ENCODE measurements at regions not wholly inside any gene's neighbourhood (a gene's known extent, or its start where the extent isn't known, plus 50 kb on each side); places are given as distances from the start of the nearest gene placed in this dataset.
"Not testable (repeated sequence)": the region's sequence is repeated elsewhere in the genome, so short reads cannot be mapped to it uniquely, and the experiment has no call there.

DNA sequence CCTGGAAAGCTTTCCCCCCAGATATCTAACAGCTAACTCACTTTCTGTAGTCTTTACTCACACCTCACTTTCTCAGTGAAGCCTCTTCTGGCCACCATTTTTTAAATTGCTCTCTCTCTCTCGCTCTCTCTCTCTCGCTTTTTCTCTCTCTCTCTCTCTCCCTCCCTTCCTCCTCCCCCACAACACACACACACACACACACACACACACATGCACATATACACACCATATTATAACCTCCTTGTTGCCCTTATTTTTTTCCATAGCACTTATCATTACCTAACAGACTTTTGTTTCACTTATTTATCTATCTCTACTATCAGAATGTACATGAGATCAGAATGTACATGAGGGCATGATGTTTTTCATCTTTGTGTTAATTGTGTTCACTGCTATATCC lies 156.8 kb downstream of the DUSP6 start:
- Histone ChIP-seq H2BK15ac (ENCODE audit: low read depth, poor library complexity, severe bottlenecking) (no peak overlapping the region), H3K4me1 (ENCODE audit: control insufficient read depth, insufficient read depth, low read depth, low read length) (no peaks in the 10 kb centered on the region), H3K4me3 (ENCODE audit: insufficient read depth in 1 of 2, low read depth in 1 of 2, low read length in 2 of 2) (no peak overlapping the region), H2AFZ (ENCODE audit: low read depth, low read length) (no peak overlapping the region), H4K91ac (ENCODE audit: low read length) (no peak overlapping the region), H3K36me3 (ENCODE audit: control insufficient read depth in 1 of 2, insufficient read depth in 2 of 2, low read depth in 1 of 2, low read length in 2 of 2) (no peaks in the 10 kb centered on the region), H3K4me2 (ENCODE audit: low read length, poor library complexity, severe bottlenecking) (no peak overlapping the region), H2BK5ac (ENCODE audit: low read depth, low read length, poor library complexity, severe bottlenecking) (no peak overlapping the region), H3K9ac (ENCODE audit: low read length) (no peak overlapping the region), H2AK5ac (ENCODE audit: low read length, severe bottlenecking) (no peak overlapping the region), H3K18ac (ENCODE audit: low read depth in 1 of 2, low read length in 2 of 2) (no peak overlapping the region), H2BK120ac (ENCODE audit: low read depth, low read length) (no peak overlapping the region), H3K27me3 (ENCODE audit: control insufficient read depth in 1 of 2, insufficient read depth in 1 of 2, low read length in 2 of 2) (no peaks in the 10 kb centered on the region), H2BK12ac (ENCODE audit: low read length in 2 of 2) (no peak overlapping the region), H3K27ac (ENCODE audit: low read length, poor library complexity, severe bottlenecking) (no peak overlapping the region), H4K8ac (ENCODE audit: low read length) (no peak overlapping the region), H3K14ac (ENCODE audit: low read length in 2 of 2) (no peak overlapping the region), H3K23ac (ENCODE audit: low read length in 2 of 2) (no peak overlapping the region), H3K9me3 (ENCODE audit: control insufficient read depth, low read length) (peaks cover 6% of the 10 kb centered on the region), H3K79me1 (replicated peaks; ENCODE audit: low read length, poor library complexity, severe bottlenecking) (no peaks in the 10 kb centered on the region), H3K4ac (ENCODE audit: low read depth in 1 of 2, low read length in 2 of 2) (no peak overlapping the region)
- no peak for DNase-seq
- WGBS, result 98% methylated on average over 2 of the region's 2 CpGs

DNA sequence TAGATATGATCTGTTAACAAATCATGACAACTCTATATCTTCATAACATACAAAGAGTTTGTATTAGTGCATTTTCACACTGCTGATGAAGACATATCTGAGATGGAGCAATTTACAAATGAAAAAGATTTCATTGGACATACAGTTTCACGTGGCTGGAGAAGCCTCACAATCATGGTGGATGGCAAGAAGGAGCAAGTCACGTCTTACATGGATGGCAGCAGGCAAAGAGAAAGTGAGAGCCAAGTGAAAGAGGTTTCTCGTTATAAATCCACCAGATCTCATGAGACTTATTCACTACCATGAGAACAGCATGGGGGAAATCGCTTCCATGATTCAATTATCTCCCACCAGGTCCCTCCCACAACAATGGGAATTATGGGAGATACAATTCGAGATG lies 157.6 kb downstream of the DUSP6 start:
- Histone ChIP-seq H2AK5ac (ENCODE audit: low read length, severe bottlenecking) (no peak overlapping the region), H3K36me3 (ENCODE audit: control insufficient read depth in 1 of 2, insufficient read depth in 2 of 2, low read depth in 1 of 2, low read length in 2 of 2) (no peaks in the 10 kb centered on the region), H2BK5ac (ENCODE audit: low read depth, low read length, poor library complexity, severe bottlenecking) (no peak overlapping the region), H3K9me3 (ENCODE audit: control insufficient read depth, low read length) (peaks cover 14% of the 10 kb centered on the region), H3K14ac (ENCODE audit: low read length in 2 of 2) (no peak overlapping the region), H3K4ac (ENCODE audit: low read depth in 1 of 2, low read length in 2 of 2) (no peak overlapping the region), H3K27ac (ENCODE audit: low read length, poor library complexity, severe bottlenecking) (no peak overlapping the region), H2BK12ac (ENCODE audit: low read length in 2 of 2) (no peak overlapping the region), H3K79me1 (replicated peaks; ENCODE audit: low read length, poor library complexity, severe bottlenecking) (no peaks in the 10 kb centered on the region), H3K23ac (ENCODE audit: low read length in 2 of 2) (no peak overlapping the region), H3K9ac (ENCODE audit: low read length) (no peak overlapping the region), H2AFZ (ENCODE audit: low read depth, low read length) (no peak overlapping the region), H2BK120ac (ENCODE audit: low read depth, low read length) (no peak overlapping the region), H4K91ac (ENCODE audit: low read length) (no peak overlapping the region), H3K4me1 (ENCODE audit: control insufficient read depth, insufficient read depth, low read depth, low read length) (no peaks in the 10 kb centered on the region), H3K4me2 (ENCODE audit: low read length, poor library complexity, severe bottlenecking) (no peak overlapping the region), H3K18ac (ENCODE audit: low read depth in 1 of 2, low read length in 2 of 2) (no peak overlapping the region), H3K4me3 (ENCODE audit: insufficient read depth in 1 of 2, low read depth in 1 of 2, low read length in 2 of 2) (no peak overlapping the region), H4K8ac (ENCODE audit: low read length) (no peak overlapping the region), H3K27me3 (ENCODE audit: control insufficient read depth in 1 of 2, insufficient read depth in 1 of 2, low read length in 2 of 2) (no peaks in the 10 kb centered on the region), H2BK15ac (ENCODE audit: low read depth, poor library complexity, severe bottlenecking) (no peak overlapping the region)
- DNase-seq, result no peak
- WGBS, result 96% methylated on average over 4 of the region's 5 CpGs

DNA sequence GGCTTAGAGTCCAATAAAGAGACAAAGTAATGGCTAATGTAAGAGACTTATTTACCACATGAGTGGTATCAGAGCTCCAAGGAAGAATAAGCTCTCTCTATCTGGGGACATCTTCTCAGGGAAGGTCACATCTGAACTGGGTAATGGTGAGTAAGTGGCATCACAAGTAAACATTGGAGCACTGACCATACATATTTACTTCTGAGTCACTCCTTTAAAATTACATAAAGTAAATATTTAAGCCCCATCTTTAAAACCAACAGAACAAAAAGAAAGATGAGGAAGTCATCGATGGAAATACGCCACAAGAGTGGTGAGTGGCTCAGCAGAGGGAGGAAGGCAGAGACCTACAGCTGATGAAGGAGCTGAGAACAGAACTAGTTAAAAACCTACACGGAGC lies 159.9 kb downstream of the DUSP6 start:
- H4K91ac ChIP-seq (ENCODE audit: low read length), result no peak overlapping the region
- no peaks in the 10 kb centered on the region for H3K36me3 ChIP-seq (ENCODE audit: control insufficient read depth in 1 of 2, insufficient read depth in 2 of 2, low read depth in 1 of 2, low read length in 2 of 2)
- H3K9ac ChIP-seq (ENCODE audit: low read length), result no peak overlapping the region
- H3K27ac ChIP-seq (ENCODE audit: low read length, poor library complexity, severe bottlenecking), result no peak overlapping the region
- DNase-seq, result peak; percentile 77
- no peak overlapping the region for H2BK5ac ChIP-seq (ENCODE audit: low read depth, low read length, poor library complexity, severe bottlenecking)
- H3K18ac ChIP-seq (ENCODE audit: low read depth in 1 of 2, low read length in 2 of 2), result no peak overlapping the region
- WGBS, result 6% methylated on average over 2 of the region's 3 CpGs
- no peaks in the 10 kb centered on the region for H3K27me3 ChIP-seq (ENCODE audit: control insufficient read depth in 1 of 2, insufficient read depth in 1 of 2, low read length in 2 of 2)
- H2BK12ac ChIP-seq (ENCODE audit: low read length in 2 of 2), result peak overlapping the region in 1 of 2 experiments; percentile 52
- no peak overlapping the region for H3K4me2 ChIP-seq (ENCODE audit: low read length, poor library complexity, severe bottlenecking)
- H2AK5ac ChIP-seq (ENCODE audit: low read length, severe bottlenecking), result no peak overlapping the region
- no peaks in the 10 kb centered on the region for H3K4me1 ChIP-seq (ENCODE audit: control insufficient read depth, insufficient read depth, low read depth, low read length)
- no peak overlapping the region for H3K23ac ChIP-seq (ENCODE audit: low read length in 2 of 2)
- H3K4ac ChIP-seq (ENCODE audit: low read depth in 1 of 2, low read length in 2 of 2), result peak overlapping the region in 1 of 2 experiments; percentile 80
- no peaks in the 10 kb centered on the region for H3K79me1 ChIP-seq (replicated peaks; ENCODE audit: low read length, poor library complexity, severe bottlenecking)
- peaks cover 28% of the 10 kb centered on the region for H3K9me3 ChIP-seq (ENCODE audit: control insufficient read depth, low read length)
- H2AFZ ChIP-seq (ENCODE audit: low read depth, low read length), result no peak overlapping the region
- H3K4me3 ChIP-seq (ENCODE audit: insufficient read depth in 1 of 2, low read depth in 1 of 2, low read length in 2 of 2), result no peak overlapping the region
- H2BK120ac ChIP-seq (ENCODE audit: low read depth, low read length), result no peak overlapping the region
- H2BK15ac ChIP-seq (ENCODE audit: low read depth, poor library complexity, severe bottlenecking), result no peak overlapping the region
- no peak overlapping the region for H4K8ac ChIP-seq (ENCODE audit: low read length)
- H3K14ac ChIP-seq (ENCODE audit: low read length in 2 of 2), result no peak overlapping the region

DNA sequence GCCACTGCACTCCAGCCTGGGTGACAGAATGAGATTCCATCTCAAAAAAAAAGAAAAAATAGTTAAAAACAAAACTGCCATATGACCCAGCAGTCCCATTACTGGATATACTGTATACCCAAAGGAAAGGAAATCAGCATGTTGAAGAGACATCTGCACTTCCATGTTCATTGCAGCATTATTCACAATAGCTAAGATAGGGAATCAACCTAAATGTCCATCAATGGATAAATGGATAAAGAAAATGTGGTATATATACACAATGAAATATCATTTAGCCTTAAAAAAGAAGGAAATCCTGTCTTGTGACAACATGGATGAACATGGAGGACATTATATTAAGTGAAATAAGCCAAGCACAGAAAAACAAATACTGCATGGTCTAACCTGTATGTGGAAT lies 160.7 kb downstream of the DUSP6 start:
- DNase-seq; H3K4ac ChIP-seq (ENCODE audit: low read depth in 1 of 2, low read length in 2 of 2); H3K27me3 ChIP-seq (ENCODE audit: control insufficient read depth in 1 of 2, insufficient read depth in 1 of 2, low read length in 2 of 2); H3K4me1 ChIP-seq (ENCODE audit: control insufficient read depth, insufficient read depth, low read depth, low read length); H2AK5ac ChIP-seq (ENCODE audit: low read length, severe bottlenecking); H2BK5ac ChIP-seq (ENCODE audit: low read depth, low read length, poor library complexity, severe bottlenecking); H3K18ac ChIP-seq (ENCODE audit: low read depth in 1 of 2, low read length in 2 of 2); H2BK120ac ChIP-seq (ENCODE audit: low read depth, low read length); H3K79me1 ChIP-seq (replicated peaks; ENCODE audit: low read length, poor library complexity, severe bottlenecking); H3K36me3 ChIP-seq (ENCODE audit: control insufficient read depth in 1 of 2, insufficient read depth in 2 of 2, low read depth in 1 of 2, low read length in 2 of 2); H3K9ac ChIP-seq (ENCODE audit: low read length); H3K23ac ChIP-seq (ENCODE audit: low read length in 2 of 2); H4K91ac ChIP-seq (ENCODE audit: low read length); H3K14ac ChIP-seq (ENCODE audit: low read length in 2 of 2); H3K27ac ChIP-seq (ENCODE audit: low read length, poor library complexity, severe bottlenecking); H2AFZ ChIP-seq (ENCODE audit: low read depth, low read length); H4K8ac ChIP-seq (ENCODE audit: low read length); H3K4me2 ChIP-seq (ENCODE audit: low read length, poor library complexity, severe bottlenecking); H3K4me3 ChIP-seq (ENCODE audit: insufficient read depth in 1 of 2, low read depth in 1 of 2, low read length in 2 of 2); H2BK15ac ChIP-seq (ENCODE audit: low read depth, poor library complexity, severe bottlenecking): not testable (repeated sequence)
- H3K9me3 ChIP-seq (ENCODE audit: control insufficient read depth, low read length), result peaks cover 28% of the 10 kb centered on the region
- H2BK12ac ChIP-seq (ENCODE audit: low read length in 2 of 2), result peak overlapping the region in 1 of 2 experiments; percentile 33
